ENCODE measurements at regions not wholly inside any gene's neighbourhood (a gene's known extent, or its start where the extent isn't known, plus 50 kb on each side); places are given as distances from the start of the nearest gene placed in this dataset.

DNA sequence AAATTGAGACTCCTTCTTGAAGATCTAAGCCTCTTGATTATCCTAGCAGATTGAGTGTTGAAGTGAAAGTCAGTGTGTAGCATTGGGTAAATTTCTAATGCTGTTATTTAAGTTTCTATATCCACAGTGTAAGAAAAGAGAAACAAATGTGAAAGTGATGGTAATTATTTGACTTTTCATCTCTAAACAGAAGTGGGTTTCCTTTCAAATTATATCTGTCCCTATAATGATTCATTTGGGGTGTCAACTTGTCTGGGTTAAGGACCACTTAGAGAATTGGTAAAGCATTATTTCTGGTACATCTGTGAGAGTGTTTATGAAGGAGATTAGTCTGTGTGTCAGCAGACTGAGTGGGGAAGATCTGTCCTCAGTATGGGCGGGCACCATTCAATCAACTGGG, 133.0 kb upstream of the HMCN1 start:
- TF ChIP-seq CTCF (conservative IDR thresholded peaks at IDR 0.05): no peak
- Histone ChIP-seq H2BK120ac (ENCODE audit: low read depth, low read length, poor library complexity, severe bottlenecking) (no peak overlapping the region), H3K79me2 (ENCODE audit: insufficient read depth, low read length) (no peaks in the 10 kb centered on the region), H3K9ac (ENCODE audit: extremely low read depth, insufficient read length, low read length) (no peak overlapping the region), H4K91ac (ENCODE audit: insufficient read length, low read depth, low read length) (no peak overlapping the region), H3K27me3 (ENCODE audit: insufficient read depth, low read length) (no peaks in the 10 kb centered on the region), H3K56ac (ENCODE audit: insufficient read length, low read depth, low read length) (no peak overlapping the region), H2BK15ac (ENCODE audit: low read depth, low read length) (no peak overlapping the region), H4K5ac (ENCODE audit: insufficient read length, low read depth, low read length) (no peak overlapping the region), H3K18ac (ENCODE audit: insufficient read length, low read depth, low read length) (no peak overlapping the region), H2AK5ac (ENCODE audit: insufficient read length, low read length) (no peak overlapping the region), H3T11ph (ENCODE audit: low read length) (no peak overlapping the region), H3K4me1 (ENCODE audit: insufficient read depth, low read length) (no peaks in the 10 kb centered on the region), H3K79me1 (ENCODE audit: insufficient read depth, low read depth, low read length, poor library complexity, severe bottlenecking) (no peaks in the 10 kb centered on the region), H3K27ac (ENCODE audit: insufficient read length, low read depth, low read length) (no peak overlapping the region), H2BK12ac (ENCODE audit: insufficient read length, low read depth, low read length) (no peak overlapping the region), H3K23ac (ENCODE audit: insufficient read length, low read depth, low read length) (no peak overlapping the region), H2BK5ac (ENCODE audit: insufficient read length, low read length) (no peak overlapping the region), H3K14ac (ENCODE audit: insufficient read depth, low read length) (no peak overlapping the region), H3K9me3 (ENCODE audit: control insufficient read depth, low read depth, low read length) (no peaks in the 10 kb centered on the region), H2BK20ac (ENCODE audit: low read depth, low read length, poor library complexity, severe bottlenecking) (no peak overlapping the region), H2AFZ (ENCODE audit: low read length) (no peak overlapping the region), H4K20me1 (ENCODE audit: control insufficient read depth, insufficient read depth, insufficient read length) (no peaks in the 10 kb centered on the region), H3K4me2 (ENCODE audit: insufficient read depth, insufficient read length, low read length) (no peak overlapping the region), H3K23me2 (ENCODE audit: insufficient read length, low read depth, low read length, poor library complexity, severe bottlenecking) (no peaks in the 10 kb centered on the region), H3K4ac (ENCODE audit: low read depth, low read length) (no peak overlapping the region), H4K8ac (replicated peaks; ENCODE audit: insufficient read length, low read depth, low read length) (no peak overlapping the region)
- Mint-ChIP-seq H3K4me3 (no peak overlapping the region), H3K36me3 (ENCODE audit: insufficient read depth in 1 of 3, low read depth in 3 of 3) (no peaks in the 10 kb centered on the region), H3K27me3 (ENCODE audit: low read depth) (no peaks in the 10 kb centered on the region), H3K4me1 (peaks cover 0 to 3% of the 10 kb centered on the region in 2 experiments; a peak in 2 of 4 replicates), H3K27ac (no peak overlapping the region), H3K9me3 (no peaks in the 10 kb centered on the region)
- DNase-seq: no peak
- no CpG with 5 or more reads among the region's 1 CpG for WGBS (ENCODE audit: extremely low coverage, insufficient read length, low lambda C conversion rate)

Data from H9 (cell line).